AG09319 (cell line): ENCODE measurements at regions not wholly inside any gene's neighbourhood (a gene's known extent, or its start where the extent isn't known, plus 50 kb on each side); places are given as distances from the start of the nearest gene placed in this dataset.

Source experiments
- DNase-seq: peaks from one replicate; pipeline ENCODE4 v3.0.0-alpha.2; 2010; ENCODE audit warnings: low read depth; ENCODE audit errors: extremely low read depth
- CTCF ChIP-seq: IDR thresholded peaks from 2 replicates; pipeline ENCODE4 v1.5.1; 2011; ENCODE audit warnings: low read depth, mild to moderate bottlenecking, inconsistent platforms, low read length, moderate library complexity

- no peak for DNase-seq
- TF ChIP-seq CTCF = no peak
Observed at GRCh38 chr3:59558906-59559720, 509.3 kb upstream of the CFAP20DC start.

- no peak for DNase-seq
- no peak for TF ChIP-seq CTCF
Observed at GRCh38 chr3:59555593-59556315, 505.9 kb upstream of the CFAP20DC start.

DNA sequence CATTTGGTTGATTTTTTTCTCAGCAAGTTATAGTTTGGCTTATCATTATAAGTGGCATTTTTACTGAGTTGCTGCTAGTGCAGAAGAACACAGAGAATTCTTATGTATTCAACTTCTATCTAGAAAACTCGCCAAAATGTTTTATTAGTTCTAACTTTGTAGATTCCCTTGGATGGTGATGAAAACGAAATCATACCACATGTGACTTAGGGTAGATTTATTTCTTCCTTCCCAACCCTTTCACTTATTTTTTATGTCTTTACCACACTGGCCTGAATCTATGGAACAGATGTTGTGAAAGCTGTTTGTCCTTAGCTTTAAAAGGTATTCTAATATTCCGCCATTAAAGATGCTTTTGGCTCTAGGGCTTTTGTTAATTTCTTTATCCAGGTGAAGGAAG is 503.3 kb upstream of the CFAP20DC start:
- no peak for DNase-seq
- no peak for TF ChIP-seq CTCF

DNA sequence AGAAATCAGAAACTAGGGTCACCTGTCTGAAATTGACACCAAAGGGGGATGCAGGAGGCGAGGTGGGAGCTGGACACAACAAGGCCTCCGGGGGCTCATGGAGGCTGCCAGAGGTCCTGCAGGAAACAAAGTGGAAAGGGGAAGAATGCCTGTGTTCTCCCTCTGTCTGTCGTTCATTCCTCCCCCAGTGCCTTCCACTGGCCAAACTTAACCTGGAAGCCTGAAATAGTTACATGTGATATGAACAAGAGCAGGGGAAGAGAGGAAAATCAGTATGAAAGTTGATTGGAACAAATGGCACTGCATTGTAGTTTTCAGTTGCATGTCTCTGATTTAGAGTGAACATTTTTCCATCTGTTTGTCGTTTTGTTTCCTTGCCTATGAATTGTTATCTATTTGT is 502.0 kb upstream of the CFAP20DC start:
- no peak for DNase-seq
- TF ChIP-seq CTCF = no peak

DNA sequence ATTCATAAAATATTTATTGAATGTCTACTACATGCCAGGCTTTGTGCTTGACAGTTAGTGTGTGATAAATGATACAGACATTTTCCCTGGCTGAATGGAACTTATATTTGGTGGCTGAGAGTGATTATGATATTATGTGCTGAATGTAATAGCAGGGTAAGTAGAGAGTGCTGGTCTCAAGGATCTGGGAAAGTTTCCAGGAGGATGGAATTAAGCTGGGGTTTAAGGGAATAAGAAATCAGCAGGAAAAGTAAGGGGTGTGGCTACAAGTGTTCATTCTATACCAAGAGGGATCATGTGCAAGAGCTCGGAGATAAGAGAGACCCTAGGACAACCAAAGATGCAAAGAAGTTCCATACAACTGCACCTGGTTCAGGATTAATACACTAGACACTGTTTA is 500.1 kb upstream of the CFAP20DC start:
- no peak for DNase-seq
- no peak for TF ChIP-seq CTCF

DNA sequence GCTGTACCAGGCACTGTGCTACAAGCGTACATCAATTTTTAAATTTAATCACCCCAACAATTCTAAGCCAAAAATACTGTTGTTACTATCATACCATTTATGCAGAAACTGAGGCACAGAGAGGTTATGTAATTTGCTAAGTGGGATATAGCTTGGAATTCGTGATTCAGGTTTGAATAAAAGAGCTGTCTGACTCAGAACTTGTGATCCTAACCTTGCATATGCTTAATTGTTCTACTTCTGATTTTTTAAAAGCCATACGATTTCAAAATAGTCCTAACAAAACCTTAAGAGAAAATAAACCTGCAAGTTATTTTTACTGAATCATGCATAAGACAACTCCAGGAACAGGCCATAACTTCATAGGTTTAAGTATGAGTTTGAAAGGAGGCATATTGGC is 498.0 kb upstream of the CFAP20DC start:
- DNase-seq = no peak
- no peak for TF ChIP-seq CTCF

DNA sequence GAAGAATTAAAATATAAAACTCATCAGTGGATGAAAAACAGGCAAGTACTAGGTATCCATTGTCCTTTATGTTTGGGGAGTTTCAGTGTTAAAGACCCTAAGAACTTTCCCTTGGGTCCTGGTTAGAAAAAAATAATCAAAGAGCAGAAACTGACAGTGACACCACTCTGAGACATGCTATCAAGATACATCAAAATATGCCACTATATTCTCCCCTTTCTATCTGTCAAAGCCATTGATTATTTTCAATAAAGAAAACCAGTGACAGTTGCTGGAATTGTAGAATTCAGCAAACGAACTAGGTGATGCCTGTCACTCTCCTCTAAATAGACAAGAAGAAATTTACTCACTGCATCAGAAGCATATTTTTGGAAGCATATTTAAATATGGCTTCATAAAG is 496.7 kb upstream of the CFAP20DC start:
- no peak for DNase-seq
- TF ChIP-seq CTCF = no peak
